ENCODE measurements at regions not wholly inside any gene's neighbourhood (a gene's known extent, or its start where the extent isn't known, plus 50 kb on each side); places are given as distances from the start of the nearest gene placed in this dataset.
A peak's percentile ranks its signal among the peaks of the same experiment; 100 is the strongest.

- TF ChIP-seq CBFA2T3 (IDR thresholded peaks at IDR 0.05) (0 out of 2 replicates have a peak, but pooled peaks have one; percentile 10), BRCA1 (IDR thresholded peaks at IDR 0.05) (no peak), BRCA1 (CRISPR knock-in tag; IDR thresholded peaks at IDR 0.05) (no peak), CXXC5 (CRISPR knock-in tag; IDR thresholded peaks at IDR 0.05) (0 out of 2 replicates have a peak, but pooled peaks have one; percentile 33), ZNF324 (CRISPR knock-in tag; IDR thresholded peaks at IDR 0.05) (peak; percentile 25; the same call in 1 of the 2 replicates), POLR3G (IDR thresholded peaks at IDR 0.05; ENCODE audit: extremely low read depth, insufficient read length, insufficient replicate concordance) (no peak), ZNF23 (CRISPR knock-in tag; IDR thresholded peaks at IDR 0.05) (peak; percentile 17; the same call in 1 of the 2 replicates)
Observed at GRCh38 chr7:124379296-124379695, 346.4 kb upstream of the TMEM229A start (continued).

GRCh38 chr7:124376111-124376510 is 343.2 kb upstream of the TMEM229A start:
- H3K27me3 ChIP-seq (ENCODE audit: control insufficient read depth in 2 of 2, insufficient read depth in 2 of 2, low read length in 2 of 2) = no peaks in the 10 kb centered on the region
- ChIA-PET POLR2A (no interaction called here), CTCF (ENCODE audit: low intra/inter-chr PET ratio) (no interaction called here)
- DNase-seq (ENCODE audit: extremely low read depth in 1 of 4, low spot score in 3 of 4) = no peak
- no peak for FAIRE-seq
- no peak for ATAC-seq
- no peak overlapping the region for H3K4me2 ChIP-seq (ENCODE audit: insufficient read depth, low read length)
- H2AFZ ChIP-seq (ENCODE audit: low read depth, low read length) = no peak overlapping the region
- intact Hi-C loops (cut with micrococcal nuclease) (no loop called here), in situ Hi-C loops (cut with MboI) (no loop called here)
- BruUV-seq (replicated peaks) = no TSS peak
- no peak overlapping the region for H3K4me3 ChIP-seq
- WGBS (ENCODE audit: insufficient coverage, low coverage, missing lambda C conversion rate) = 0% methylated on average over 4 of the region's 4 CpGs
- no peaks in the 10 kb centered on the region for H3K4me1 ChIP-seq (replicated peaks in 1 of 2; ENCODE audit: control insufficient read depth in 2 of 2, insufficient read depth in 2 of 2, low read length in 2 of 2)
- no peaks in the 10 kb centered on the region for H3K9me1 ChIP-seq (ENCODE audit: control insufficient read depth, insufficient read depth, low read length)
- no peaks in the 10 kb centered on the region for H3K9me3 ChIP-seq (replicated peaks; ENCODE audit: control insufficient read depth, insufficient read depth, low read depth, low read length)
- no peaks in the 10 kb centered on the region for H3K79me2 ChIP-seq (ENCODE audit: control insufficient read depth, insufficient read depth, low read length)
- no peak overlapping the region for H3K9ac ChIP-seq (ENCODE audit: insufficient read depth in 1 of 2, low read depth in 2 of 2, low read length in 2 of 2)
- no peak overlapping the region for H3K27ac ChIP-seq (ENCODE audit: extremely low read depth, low read depth, low read length)
- no peaks in the 10 kb centered on the region for H3K36me3 ChIP-seq (ENCODE audit: control insufficient read depth, insufficient read depth, low read length)
- H4K20me1 ChIP-seq (replicated peaks; ENCODE audit: control insufficient read depth, insufficient read depth, low read length) = no peaks in the 10 kb centered on the region
- TF ChIP-seq HDAC3 (IDR thresholded peaks at IDR 0.05; ENCODE audit: borderline replicate concordance, partially characterized antibody) (no peak), PURB (CRISPR knock-in tag; IDR thresholded peaks at IDR 0.05; ENCODE audit: low read depth) (no peak), CEBPG (CRISPR knock-in tag; IDR thresholded peaks at IDR 0.05) (no peak), CEBPG (tag; conservative IDR thresholded peaks at IDR 0.05 in 1 of 2, IDR thresholded peaks at IDR 0.05 in 1 of 2) (no peak), FOXA1 (IDR thresholded peaks at IDR 0.05; ENCODE audit: borderline replicate concordance) (no peak), NR2F6 (CRISPR knock-in tag; IDR thresholded peaks at IDR 0.05) (no peak), NR3C1 (CRISPR knock-in tag; IDR thresholded peaks at IDR 0.05) (no peak), YY1 (IDR thresholded peaks at IDR 0.05; ENCODE audit: borderline replicate concordance in 1 of 3, control insufficient read depth in 1 of 3, extremely low read depth in 1 of 3, insufficient read depth in 3 of 3, insufficient read length in 1 of 3, insufficient replicate concordance in 2 of 3, low read depth in 1 of 3, low read length in 2 of 3) (no peak), PPARD (CRISPR knock-in tag; IDR thresholded peaks at IDR 0.05) (no peak), ZNF766 (CRISPR knock-in tag; conservative IDR thresholded peaks at IDR 0.05) (no peak), ETV5 (CRISPR knock-in tag; IDR thresholded peaks at IDR 0.05; ENCODE audit: low read depth) (no peak), SRSF7 (optimal IDR thresholded peaks at IDR 0.05; ENCODE audit: low read depth, low read length) (no peak), EP300 (IDR thresholded peaks at IDR 0.05; ENCODE audit: low read length) (no peak), NCOA1 (IDR thresholded peaks at IDR 0.05; ENCODE audit: low read depth) (no peak), ZNF431 (CRISPR knock-in tag; IDR thresholded peaks at IDR 0.05) (no peak), STAG1 (CRISPR knock-in tag; IDR thresholded peaks at IDR 0.05; ENCODE audit: borderline replicate concordance) (no peak)
- TF ChIP-seq, protein P1, sequence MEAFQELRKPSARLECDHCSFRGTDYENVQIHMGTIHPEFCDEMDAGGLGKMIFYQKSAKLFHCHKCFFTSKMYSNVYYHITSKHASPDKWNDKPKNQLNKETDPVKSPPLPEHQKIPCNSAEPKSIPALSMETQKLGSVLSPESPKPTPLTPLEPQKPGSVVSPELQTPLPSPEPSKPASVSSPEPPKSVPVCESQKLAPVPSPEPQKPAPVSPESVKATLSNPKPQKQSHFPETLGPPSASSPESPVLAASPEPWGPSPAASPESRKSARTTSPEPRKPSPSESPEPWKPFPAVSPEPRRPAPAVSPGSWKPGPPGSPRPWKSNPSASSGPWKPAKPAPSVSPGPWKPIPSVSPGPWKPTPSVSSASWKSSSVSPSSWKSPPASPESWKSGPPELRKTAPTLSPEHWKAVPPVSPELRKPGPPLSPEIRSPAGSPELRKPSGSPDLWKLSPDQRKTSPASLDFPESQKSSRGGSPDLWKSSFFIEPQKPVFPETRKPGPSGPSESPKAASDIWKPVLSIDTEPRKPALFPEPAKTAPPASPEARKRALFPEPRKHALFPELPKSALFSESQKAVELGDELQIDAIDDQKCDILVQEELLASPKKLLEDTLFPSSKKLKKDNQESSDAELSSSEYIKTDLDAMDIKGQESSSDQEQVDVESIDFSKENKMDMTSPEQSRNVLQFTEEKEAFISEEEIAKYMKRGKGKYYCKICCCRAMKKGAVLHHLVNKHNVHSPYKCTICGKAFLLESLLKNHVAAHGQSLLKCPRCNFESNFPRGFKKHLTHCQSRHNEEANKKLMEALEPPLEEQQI (IDR thresholded peaks at IDR 0.05) = no peak

Measured in K562 (cell line).